ENCODE measurements at regions not wholly inside any gene's neighbourhood (a gene's known extent, or its start where the extent isn't known, plus 50 kb on each side); places are given as distances from the start of the nearest gene placed in this dataset.

DNA sequence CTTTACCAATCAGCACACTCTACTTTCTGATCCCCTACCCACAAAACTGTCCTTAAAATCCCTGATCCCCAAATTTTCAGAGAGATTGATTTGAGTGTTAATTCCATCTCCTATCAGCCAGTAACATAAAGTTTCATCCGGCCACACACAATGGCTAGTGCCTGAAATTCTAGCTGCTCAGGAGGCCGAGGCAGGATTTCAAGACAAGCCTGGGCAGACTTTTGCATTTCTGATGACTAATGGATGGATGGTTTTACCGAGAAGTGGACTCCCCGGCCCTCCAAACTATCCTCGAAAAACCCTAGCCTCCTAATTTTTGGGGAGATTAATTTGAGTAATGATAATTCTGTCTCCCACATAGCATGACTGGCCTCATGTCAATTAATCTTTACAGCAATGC, 269.8 kb upstream of the POU1F1 start:
- TF ChIP-seq POLR2A (IDR thresholded peaks at IDR 0.05): no peak
- TF ChIP-seq, protein P1, sequence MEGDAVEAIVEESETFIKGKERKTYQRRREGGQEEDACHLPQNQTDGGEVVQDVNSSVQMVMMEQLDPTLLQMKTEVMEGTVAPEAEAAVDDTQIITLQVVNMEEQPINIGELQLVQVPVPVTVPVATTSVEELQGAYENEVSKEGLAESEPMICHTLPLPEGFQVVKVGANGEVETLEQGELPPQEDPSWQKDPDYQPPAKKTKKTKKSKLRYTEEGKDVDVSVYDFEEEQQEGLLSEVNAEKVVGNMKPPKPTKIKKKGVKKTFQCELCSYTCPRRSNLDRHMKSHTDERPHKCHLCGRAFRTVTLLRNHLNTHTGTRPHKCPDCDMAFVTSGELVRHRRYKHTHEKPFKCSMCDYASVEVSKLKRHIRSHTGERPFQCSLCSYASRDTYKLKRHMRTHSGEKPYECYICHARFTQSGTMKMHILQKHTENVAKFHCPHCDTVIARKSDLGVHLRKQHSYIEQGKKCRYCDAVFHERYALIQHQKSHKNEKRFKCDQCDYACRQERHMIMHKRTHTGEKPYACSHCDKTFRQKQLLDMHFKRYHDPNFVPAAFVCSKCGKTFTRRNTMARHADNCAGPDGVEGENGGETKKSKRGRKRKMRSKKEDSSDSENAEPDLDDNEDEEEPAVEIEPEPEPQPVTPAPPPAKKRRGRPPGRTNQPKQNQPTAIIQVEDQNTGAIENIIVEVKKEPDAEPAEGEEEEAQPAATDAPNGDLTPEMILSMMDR (IDR thresholded peaks at IDR 0.05): no peak

Measured in lower leg skin (tissue), 3 donors.